ENCODE measurements at regions not wholly inside any gene's neighbourhood (a gene's known extent, or its start where the extent isn't known, plus 50 kb on each side); places are given as distances from the start of the nearest gene placed in this dataset.

DNA sequence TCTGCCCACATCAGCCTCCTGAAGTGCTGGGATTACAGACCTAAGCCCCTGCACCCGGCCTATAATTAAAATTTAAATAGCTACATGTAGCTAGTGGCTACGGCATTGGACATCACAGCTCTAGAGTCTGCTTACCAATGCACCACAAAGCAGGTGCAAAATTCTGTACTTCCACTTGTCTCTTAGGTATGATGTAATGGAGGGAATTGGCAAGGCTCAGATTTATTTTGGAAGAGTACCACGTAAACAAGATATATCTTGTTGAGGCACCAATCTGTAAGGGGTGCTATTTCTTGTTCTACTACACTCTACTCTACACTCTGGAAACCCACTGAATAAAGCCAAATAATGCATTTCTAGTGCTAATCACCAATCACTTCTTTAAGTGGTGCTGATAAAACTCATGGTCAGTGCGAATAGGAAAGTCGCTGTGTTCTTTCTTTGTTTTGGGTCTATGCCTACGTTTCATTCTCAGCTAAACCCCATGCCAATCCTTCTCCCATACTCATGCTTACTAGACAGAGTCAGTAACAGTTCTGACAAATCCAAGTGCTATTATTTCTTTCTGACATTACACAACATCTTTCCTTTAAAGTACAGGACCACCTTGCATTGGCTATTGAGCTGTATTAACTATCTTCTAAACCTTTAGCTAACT, 92.3 kb downstream of the GC start:
- Mint-ChIP-seq H3K27ac (no peak overlapping the region), H3K36me3 (ENCODE audit: low read depth) (no peaks in the 10 kb centered on the region), H3K27me3 (ENCODE audit: low read depth, poor library complexity) (peaks cover 3% of the 10 kb centered on the region), H3K9me3 (no peaks in the 10 kb centered on the region), H3K4me3 (no peak overlapping the region), H3K4me1 (no peaks in the 10 kb centered on the region)
- no peak for DNase-seq
- TF ChIP-seq, protein P1, sequence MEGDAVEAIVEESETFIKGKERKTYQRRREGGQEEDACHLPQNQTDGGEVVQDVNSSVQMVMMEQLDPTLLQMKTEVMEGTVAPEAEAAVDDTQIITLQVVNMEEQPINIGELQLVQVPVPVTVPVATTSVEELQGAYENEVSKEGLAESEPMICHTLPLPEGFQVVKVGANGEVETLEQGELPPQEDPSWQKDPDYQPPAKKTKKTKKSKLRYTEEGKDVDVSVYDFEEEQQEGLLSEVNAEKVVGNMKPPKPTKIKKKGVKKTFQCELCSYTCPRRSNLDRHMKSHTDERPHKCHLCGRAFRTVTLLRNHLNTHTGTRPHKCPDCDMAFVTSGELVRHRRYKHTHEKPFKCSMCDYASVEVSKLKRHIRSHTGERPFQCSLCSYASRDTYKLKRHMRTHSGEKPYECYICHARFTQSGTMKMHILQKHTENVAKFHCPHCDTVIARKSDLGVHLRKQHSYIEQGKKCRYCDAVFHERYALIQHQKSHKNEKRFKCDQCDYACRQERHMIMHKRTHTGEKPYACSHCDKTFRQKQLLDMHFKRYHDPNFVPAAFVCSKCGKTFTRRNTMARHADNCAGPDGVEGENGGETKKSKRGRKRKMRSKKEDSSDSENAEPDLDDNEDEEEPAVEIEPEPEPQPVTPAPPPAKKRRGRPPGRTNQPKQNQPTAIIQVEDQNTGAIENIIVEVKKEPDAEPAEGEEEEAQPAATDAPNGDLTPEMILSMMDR (IDR thresholded peaks at IDR 0.05), result no peak

DNA sequence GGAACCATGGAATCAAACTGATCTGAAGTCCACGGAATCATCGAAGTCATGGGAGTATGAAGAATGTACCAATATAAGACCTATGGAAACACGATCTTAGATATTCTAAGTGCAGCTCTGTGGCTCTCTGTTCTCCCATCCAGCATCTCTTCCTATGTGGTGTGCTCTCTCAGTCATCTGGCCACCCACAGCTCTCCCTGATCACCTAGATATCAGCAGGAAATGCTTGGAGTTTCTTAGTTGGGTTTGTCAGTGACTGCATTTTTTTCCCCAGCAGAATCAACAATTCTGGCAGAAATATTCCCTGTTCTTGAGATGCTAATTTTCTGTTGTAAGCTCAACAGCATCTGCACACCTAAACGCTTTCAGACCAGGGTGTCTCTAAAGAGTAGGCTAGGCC, 94.1 kb downstream of the GC start:
- Mint-ChIP-seq H3K27me3 (ENCODE audit: low read depth, poor library complexity) (peaks cover 3% of the 10 kb centered on the region), H3K4me1 (no peaks in the 10 kb centered on the region), H3K27ac (no peak overlapping the region), H3K4me3 (no peak overlapping the region), H3K9me3 (no peaks in the 10 kb centered on the region), H3K36me3 (ENCODE audit: low read depth) (no peaks in the 10 kb centered on the region)
- DNase-seq, result no peak
- TF ChIP-seq, protein P1 (IDR thresholded peaks at IDR 0.05), result no peak

DNA sequence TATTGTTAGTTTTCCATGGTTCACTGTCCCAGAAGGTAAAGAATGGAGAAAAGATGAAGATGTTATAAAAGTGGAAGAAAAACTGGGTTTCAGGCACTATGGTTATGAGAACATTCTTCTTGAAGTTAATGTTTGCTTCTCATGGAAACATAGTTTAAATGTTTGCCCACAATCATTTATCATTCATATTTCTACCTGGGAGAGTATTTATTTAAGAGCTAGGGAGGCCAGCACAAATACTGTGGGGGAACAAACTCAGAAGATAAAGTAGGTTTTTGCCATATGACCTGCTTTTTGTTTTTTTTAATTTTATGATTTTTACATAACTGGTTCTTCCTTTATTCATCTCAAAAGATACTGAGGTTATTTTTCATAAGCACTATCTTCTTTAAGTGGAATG, 96.8 kb downstream of the GC start:
- Mint-ChIP-seq H3K27me3 (ENCODE audit: low read depth, poor library complexity) (peaks cover 3% of the 10 kb centered on the region), H3K36me3 (ENCODE audit: low read depth) (no peaks in the 10 kb centered on the region), H3K27ac (no peak overlapping the region), H3K4me1 (no peaks in the 10 kb centered on the region), H3K9me3 (no peaks in the 10 kb centered on the region), H3K4me3 (no peak overlapping the region)
- DNase-seq, result no peak
- TF ChIP-seq, protein P1 (IDR thresholded peaks at IDR 0.05), result no peak

DNA sequence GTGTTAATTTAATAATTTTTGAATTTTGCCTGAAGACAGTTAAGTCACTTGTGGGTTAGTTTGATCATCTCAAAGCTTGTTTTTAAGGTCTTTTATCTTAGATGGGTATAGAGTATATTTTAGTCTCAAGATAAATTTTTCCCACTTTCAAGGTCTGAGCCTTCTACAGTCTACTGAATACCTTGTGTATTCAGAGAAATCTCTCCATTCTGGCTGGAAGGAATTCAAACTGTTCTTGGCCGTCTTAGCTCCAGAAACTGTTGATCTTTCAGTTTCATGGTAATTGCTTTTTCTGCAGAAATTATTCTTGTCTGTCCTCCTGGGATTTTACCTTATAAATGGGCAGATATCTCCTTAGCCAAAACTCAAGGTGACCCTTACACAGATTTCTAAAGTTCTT, 97.9 kb downstream of the GC start:
- Mint-ChIP-seq H3K4me1 (no peaks in the 10 kb centered on the region), H3K27ac (no peak overlapping the region), H3K4me3 (no peak overlapping the region), H3K36me3 (ENCODE audit: low read depth) (no peaks in the 10 kb centered on the region), H3K9me3 (no peaks in the 10 kb centered on the region), H3K27me3 (ENCODE audit: low read depth, poor library complexity) (peaks cover 6% of the 10 kb centered on the region)
- DNase-seq, result no peak
- TF ChIP-seq, protein P1 (IDR thresholded peaks at IDR 0.05), result no peak

DNA sequence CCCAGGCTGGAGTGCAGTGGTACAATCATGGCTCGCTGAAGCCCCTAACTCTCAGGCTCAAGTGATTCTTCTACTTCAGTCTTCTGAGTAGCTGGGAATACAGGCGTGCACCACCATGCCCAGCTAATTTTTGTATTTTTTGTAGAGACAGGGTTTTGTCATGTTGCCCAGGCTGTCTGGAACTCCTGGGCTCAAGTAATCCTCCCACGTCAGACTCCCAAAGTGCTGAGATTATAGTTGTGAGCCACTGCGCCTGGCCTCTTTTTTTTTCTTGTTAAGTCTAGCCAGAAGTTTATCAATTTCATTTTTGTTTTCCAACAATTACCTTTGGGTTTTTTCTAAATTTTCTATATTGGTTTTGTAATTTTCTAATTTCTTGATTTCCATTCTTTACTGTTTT, 100.6 kb downstream of the GC start:
- DNase-seq, result no peak
- Mint-ChIP-seq H3K27me3 (ENCODE audit: low read depth, poor library complexity) (peaks cover 6% of the 10 kb centered on the region), H3K9me3 (no peaks in the 10 kb centered on the region), H3K27ac (peak overlapping the region; percentile 14), H3K4me1 (peaks cover under 1% of the 10 kb centered on the region), H3K36me3 (ENCODE audit: low read depth) (no peaks in the 10 kb centered on the region), H3K4me3 (no peak overlapping the region)
- TF ChIP-seq, protein P1 (IDR thresholded peaks at IDR 0.05), result no peak

DNA sequence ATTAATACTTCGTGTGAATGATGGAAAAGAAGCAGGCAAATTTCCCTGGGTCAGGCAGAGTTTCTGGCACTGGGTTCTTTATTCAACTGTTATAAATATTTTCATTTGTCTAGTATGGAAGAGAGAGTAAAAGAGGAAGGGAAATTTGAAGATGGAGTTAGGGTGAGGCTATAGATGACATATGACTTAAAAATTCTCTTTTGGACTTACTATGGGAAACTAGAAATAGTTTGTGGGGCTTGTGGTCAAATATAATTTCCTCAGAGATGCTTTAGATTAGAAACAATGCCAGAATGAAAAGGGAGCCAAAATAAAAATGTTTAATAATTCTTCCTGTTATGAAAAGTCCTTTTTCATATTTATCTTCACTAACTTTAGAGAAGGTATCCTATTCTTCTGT, 103.2 kb downstream of the GC start:
- peaks cover 3% of the 10 kb centered on the region for H3K27me3 Mint-ChIP-seq (ENCODE audit: low read depth, poor library complexity)
- no peaks in the 10 kb centered on the region for H3K36me3 Mint-ChIP-seq (ENCODE audit: low read depth)
- TF ChIP-seq, protein P1 (IDR thresholded peaks at IDR 0.05), result no peak
- no peaks in the 10 kb centered on the region for H3K9me3 Mint-ChIP-seq
- H3K27ac Mint-ChIP-seq, result no peak overlapping the region
- no peak for DNase-seq
- no peak overlapping the region for H3K4me3 Mint-ChIP-seq
- peaks cover 3% of the 10 kb centered on the region for H3K4me1 Mint-ChIP-seq

Measured in nephron progenitor cell (in vitro differentiated cells).